HCT116 (cell line): ENCODE measurements at regions not wholly inside any gene's neighbourhood (a gene's known extent, or its start where the extent isn't known, plus 50 kb on each side); places are given as distances from the start of the nearest gene placed in this dataset.

Experiments
- ATAC-seq: fragments of 200-7000 bp; cut with Tn5 transposase; 2 replicates; pipeline ENCODE4 v1.9.1; 2020; ENCODE audit warnings: mild to moderate bottlenecking, moderate library complexity
- BruUV-seq: library from RNA; stranded (reverse); fragments of 400-500 nt; replicated peaks from 2 replicates; lab custom pipeline; 2021; lab: Mats Ljungman, UMichigan
- CTCF ChIA-PET: fragments of 300-600 bp; sonication (Branson Sonifier 250); formaldehyde crosslinking; loops from one replicate; lab custom pipeline; 2021; ENCODE audit warnings: antibody characterized with exemption; lab: Charles Lee
- POLR2A ChIA-PET: fragments of 300-600, 350-600 bp; sonication (Branson Sonifier 250); formaldehyde crosslinking; loops from one replicate; lab custom pipeline; 2021; ENCODE audit warnings: antibody characterized with exemption; lab: Charles Lee
- RAD21 ChIA-PET, 2 experiments: fragments of 300-600 bp; sonication (Branson Sonifier 250); formaldehyde crosslinking; loops; one replicate each; lab custom pipeline; 2023; ENCODE audit warnings: low total read pairs in 2 of 2; ENCODE audit not compliant: uncharacterized antibody in 2 of 2, unreplicated experiment in 2 of 2, low non-redundant PET in 1 of 2; lab: Charles Lee
- DNase-seq: peaks from one replicate; pipeline ENCODE4 v3.0.0-alpha.2; 2010; ENCODE audit warnings: low read depth, low spot score
- H2AFZ ChIP-seq: fragments of 200-600 bp; shearing (Covaris generic), sonication (generic); 2 replicates; pipeline ENCODE4 v1.6.1; 2017; ENCODE audit warnings: low read depth, mixed run types, mixed read lengths, antibody characterized with exemption, low read length; ENCODE audit not compliant: poor library complexity, severe bottlenecking
- H3K27ac ChIP-seq: 2 replicates; pipeline ENCODE4 v1.5.1; 2012; ENCODE audit warnings: low read depth, low read length
- H3K27me3 ChIP-seq: fragments of 200-600 bp; sonication (generic); 2 replicates; pipeline ENCODE4 v1.6.1; 2016; ENCODE audit warnings: mixed run types, low read length, mixed read lengths; ENCODE audit not compliant: insufficient read depth
- H3K36me3 ChIP-seq, 2 experiments: fragments of 200-500 bp in 1 of 2; fragments of 200-600 bp in 1 of 2; sonication (Bioruptor generic) in 1 of 2; sonication (generic) in 1 of 2; 2 replicates each; pipeline versions ENCODE4 v1.5.1 to v1.6.1; 2014 to 2016; ENCODE audit warnings: low read length in 2 of 2, inconsistent platforms in 1 of 2, mixed read lengths in 1 of 2, mixed run types in 1 of 2; ENCODE audit not compliant: insufficient read depth in 2 of 2, control insufficient read depth in 1 of 2
- H3K4me1 ChIP-seq, 2 experiments: fragments of 200-600 bp in 1 of 2; sonication (generic) in 1 of 2; 2 replicates each; pipeline versions ENCODE4 v1.5.1 to v1.6.1; 2012 to 2017; ENCODE audit warnings: low read length in 2 of 2, inconsistent platforms in 1 of 2, mild to moderate bottlenecking in 1 of 2, mixed read lengths in 1 of 2, mixed run types in 1 of 2, moderate library complexity in 1 of 2; ENCODE audit not compliant: insufficient read depth in 2 of 2, control insufficient read depth in 1 of 2
- H3K4me2 ChIP-seq: fragments of 200-600 bp; sonication (generic); 2 replicates; pipeline ENCODE4 v1.6.1; 2017; ENCODE audit warnings: mixed run types, low read length, mixed read lengths
- H3K4me3 ChIP-seq, 2 experiments: fragments of 200-600 bp in 1 of 2; sonication (generic) in 1 of 2; replicated peaks in 1 of 2; 2 replicates each; pipeline ENCODE4 v1.5.1; 2011 to 2016; ENCODE audit warnings: low read length in 2 of 2, control low read depth in 1 of 2, low read depth in 1 of 2, mild to moderate bottlenecking in 1 of 2, mixed read lengths in 1 of 2, mixed run types in 1 of 2
- H3K79me2 ChIP-seq: fragments of 200-600 bp; sonication (generic); 2 replicates; pipeline ENCODE4 v1.6.1; 2017; ENCODE audit warnings: mild to moderate bottlenecking, mixed run types, low read length, moderate library complexity, mixed read lengths; ENCODE audit not compliant: insufficient read depth
- H3K9ac ChIP-seq: fragments of 200-600 bp; sonication (generic); 2 replicates; pipeline ENCODE4 v1.6.1; 2016; ENCODE audit warnings: low read length, mixed read lengths
- H3K9me2 ChIP-seq: fragments of 200-600 bp; sonication (generic), shearing (Covaris generic); 2 replicates; pipeline ENCODE4 v1.6.1; 2017; ENCODE audit warnings: mixed run types, mild to moderate bottlenecking, moderate library complexity; ENCODE audit not compliant: insufficient read depth
- H3K9me3 ChIP-seq, 2 experiments: fragments of 200-500 bp in 1 of 2; fragments of 200-600 bp in 1 of 2; sonication (Bioruptor generic) in 1 of 2; sonication (generic) in 1 of 2; 2 replicates each; pipeline ENCODE4 v1.6.1; 2014 to 2017; ENCODE audit warnings: low read length in 2 of 2, mixed read lengths in 2 of 2, inconsistent platforms in 1 of 2, low read depth in 1 of 2, mild to moderate bottlenecking in 1 of 2, mixed run types in 1 of 2, moderate library complexity in 1 of 2; ENCODE audit not compliant: control insufficient read depth in 1 of 2, insufficient read depth in 1 of 2
- H4K20me1 ChIP-seq: fragments of 200-600 bp; sonication (generic), shearing (Covaris generic); 2 replicates; pipeline ENCODE4 v1.6.1; 2017; ENCODE audit warnings: mixed run types, mild to moderate bottlenecking, moderate library complexity; ENCODE audit not compliant: insufficient read depth
- CEBPB ChIP-seq: IDR thresholded peaks from 2 replicates; pipeline ENCODE4 v1.6.1; 2012; ENCODE audit warnings: low read depth
- MAX ChIP-seq: IDR thresholded peaks from 2 replicates; pipeline ENCODE4 v1.6.1; 2012
- POLR2A ChIP-seq: IDR thresholded peaks from 2 replicates; pipeline ENCODE4 v1.7.0; 2011; ENCODE audit warnings: borderline replicate concordance; ENCODE audit not compliant: insufficient read depth, insufficient read length; ENCODE audit errors: extremely low read depth
- RAD21 ChIP-seq: IDR thresholded peaks from 2 replicates; pipeline ENCODE4 v1.6.1; 2012; ENCODE audit warnings: low read depth, mild to moderate bottlenecking
- intact Hi-C: fragments of 100-400 bp; cut with micrococcal nuclease; formaldehyde crosslinking; loops from 2 replicates; pipeline ENCODE4 v1.10.0; 2022
- TF ChIP-seq, protein P1 (sequence below), 3 experiments: fragments of 200-600 bp in 1 of 3; sonication (generic) in 1 of 3; IDR thresholded peaks in 2 of 3; conservative IDR thresholded peaks in 1 of 3; 2 replicates each; pipeline ENCODE4 v1.5.1; 2012 to 2017; ENCODE audit warnings: low read depth in 2 of 3, low read length in 2 of 3, antibody characterized with exemption in 1 of 3, borderline replicate concordance in 1 of 3, control low read depth in 1 of 3, mild to moderate bottlenecking in 1 of 3, mixed read lengths in 1 of 3, mixed run types in 1 of 3, moderate library complexity in 1 of 3; ENCODE audit not compliant: insufficient read depth in 1 of 3
- TF ChIP-seq, protein P2 (sequence below): IDR thresholded peaks from 2 replicates; pipeline ENCODE4 v1.6.1; 2012

DNA sequence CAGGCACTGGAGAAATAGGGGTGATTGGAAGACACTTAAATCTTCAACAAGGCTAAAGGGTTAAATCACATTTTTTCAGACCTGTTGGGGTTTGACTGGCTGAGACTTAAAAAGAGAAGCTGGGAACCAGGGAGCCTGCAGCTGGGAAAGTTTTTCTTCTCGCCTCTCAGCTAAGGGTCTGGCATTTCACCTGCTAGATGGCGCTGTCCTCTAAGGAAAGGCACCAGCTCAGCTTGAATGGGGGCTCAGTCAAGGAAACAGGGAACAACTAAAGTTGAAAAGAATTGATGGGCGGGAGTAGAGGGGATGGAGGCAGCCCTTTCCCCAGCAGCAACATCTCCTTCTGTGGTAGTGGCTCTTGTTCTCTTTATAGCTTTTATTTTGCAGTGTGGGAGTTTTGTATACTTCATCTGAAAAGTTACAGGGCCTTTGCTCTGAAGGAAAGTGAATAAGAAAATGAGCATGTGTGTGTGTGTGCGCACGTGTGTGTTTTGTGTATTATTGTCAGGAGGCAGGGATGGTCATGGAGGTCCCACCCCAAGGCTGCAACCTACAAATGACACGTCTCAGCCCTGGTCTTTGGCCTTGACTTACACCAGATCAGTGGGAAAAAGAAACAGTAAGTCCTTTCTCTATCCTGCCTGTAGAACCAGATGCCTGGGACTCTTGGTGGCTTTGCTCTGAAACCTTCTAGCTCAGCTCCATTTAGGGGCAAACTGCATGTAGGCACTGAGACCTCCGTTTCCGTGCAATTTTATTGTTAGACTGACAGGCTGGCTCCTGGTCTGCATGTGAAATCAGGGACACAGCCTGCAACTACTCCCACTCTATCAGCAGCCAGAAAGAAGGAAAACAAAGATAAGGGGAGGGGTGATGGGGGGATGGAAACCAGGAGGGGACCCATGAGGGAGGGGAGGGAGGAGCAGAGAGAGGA, 316.2 kb upstream of the CLINT1 start:
- Histone ChIP-seq H3K27me3 (peaks cover 53% of the 10 kb centered on the region; the same call in 1 of the 2 replicates), H3K79me2 (no peaks in the 10 kb centered on the region), H3K4me1 (no peaks in the 10 kb centered on the region), H3K4me3 (no peak overlapping the region), H3K4me2 (no peak overlapping the region), H3K9ac (no peak overlapping the region), H4K20me1 (no peaks in the 10 kb centered on the region), H3K9me2 (no peaks in the 10 kb centered on the region), H3K36me3 (no peaks in the 10 kb centered on the region), H2AFZ (no peak overlapping the region), H3K27ac (no peak overlapping the region), H3K9me3 (no peaks in the 10 kb centered on the region)
- ChIA-PET POLR2A (no interaction called here), RAD21 (interaction anchor here (0.8 to 1.2 kb wide), 4 partner anchors 53 to 932 kb away, joined by 3 to 7 read pairs (median 4); no protein-coding TSS in a partner anchor), CTCF (interaction anchor here (0.6 to 1.8 kb wide), 13 partner anchors 14 to 957 kb away, joined by 3 to 27 read pairs (median 4); no protein-coding TSS in a partner anchor)
- peak; percentile 93 for ATAC-seq
- TF ChIP-seq, protein P1, sequence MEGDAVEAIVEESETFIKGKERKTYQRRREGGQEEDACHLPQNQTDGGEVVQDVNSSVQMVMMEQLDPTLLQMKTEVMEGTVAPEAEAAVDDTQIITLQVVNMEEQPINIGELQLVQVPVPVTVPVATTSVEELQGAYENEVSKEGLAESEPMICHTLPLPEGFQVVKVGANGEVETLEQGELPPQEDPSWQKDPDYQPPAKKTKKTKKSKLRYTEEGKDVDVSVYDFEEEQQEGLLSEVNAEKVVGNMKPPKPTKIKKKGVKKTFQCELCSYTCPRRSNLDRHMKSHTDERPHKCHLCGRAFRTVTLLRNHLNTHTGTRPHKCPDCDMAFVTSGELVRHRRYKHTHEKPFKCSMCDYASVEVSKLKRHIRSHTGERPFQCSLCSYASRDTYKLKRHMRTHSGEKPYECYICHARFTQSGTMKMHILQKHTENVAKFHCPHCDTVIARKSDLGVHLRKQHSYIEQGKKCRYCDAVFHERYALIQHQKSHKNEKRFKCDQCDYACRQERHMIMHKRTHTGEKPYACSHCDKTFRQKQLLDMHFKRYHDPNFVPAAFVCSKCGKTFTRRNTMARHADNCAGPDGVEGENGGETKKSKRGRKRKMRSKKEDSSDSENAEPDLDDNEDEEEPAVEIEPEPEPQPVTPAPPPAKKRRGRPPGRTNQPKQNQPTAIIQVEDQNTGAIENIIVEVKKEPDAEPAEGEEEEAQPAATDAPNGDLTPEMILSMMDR (IDR thresholded peaks at IDR 0.05 in 2 of 3, conservative IDR thresholded peaks at IDR 0.05 in 1 of 3; ENCODE audit: borderline replicate concordance in 1 of 3, insufficient read depth in 1 of 3, low read depth in 2 of 3, low read length in 2 of 3): peak; percentile 58 to 87 (median 77)
- TF ChIP-seq POLR2A (no peak), RAD21 (peak; percentile 88)
- BruUV-seq: no TSS peak
- intact Hi-C loops: loop anchor here (1.0 to 2.0 kb wide), 4 partner anchors 520 to 958 kb away; no protein-coding TSS in a partner anchor
- DNase-seq: peak; percentile 24

DNA sequence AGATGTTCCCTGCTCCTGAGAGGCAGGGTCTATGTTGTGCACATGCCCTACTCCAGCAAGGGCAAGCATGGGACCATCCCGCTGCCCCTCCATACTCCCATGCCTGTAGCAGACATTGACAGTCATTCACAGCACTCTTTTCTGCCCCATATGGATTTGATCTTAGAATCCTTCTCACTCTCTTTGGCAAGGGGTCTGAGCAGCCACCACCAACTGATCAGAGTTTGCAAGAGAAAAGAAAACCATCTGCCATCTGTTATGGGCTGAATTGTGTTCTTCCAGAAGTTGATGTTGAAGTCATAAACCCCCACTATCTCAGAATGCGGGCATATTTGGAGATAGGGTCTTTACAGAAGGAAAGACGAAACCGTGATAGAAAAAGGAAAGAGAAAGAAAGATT, 315.1 kb upstream of the CLINT1 start:
- ATAC-seq (no peak), DNase-seq (no peak)
- TF ChIP-seq MAX (no peak), CEBPB (no peak), RAD21 (no peak)
- TF ChIP-seq, protein P2, sequence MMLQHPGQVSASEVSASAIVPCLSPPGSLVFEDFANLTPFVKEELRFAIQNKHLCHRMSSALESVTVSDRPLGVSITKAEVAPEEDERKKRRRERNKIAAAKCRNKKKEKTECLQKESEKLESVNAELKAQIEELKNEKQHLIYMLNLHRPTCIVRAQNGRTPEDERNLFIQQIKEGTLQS: no peak
- TF ChIP-seq, protein P1 (IDR thresholded peaks at IDR 0.05 in 2 of 3, conservative IDR thresholded peaks at IDR 0.05 in 1 of 3; ENCODE audit: borderline replicate concordance in 1 of 3, insufficient read depth in 1 of 3, low read depth in 2 of 3, low read length in 2 of 3): no peak
- no peak overlapping the region for H3K4me2 ChIP-seq
- POLR2A ChIA-PET: no interaction called here
- H3K4me3 ChIP-seq: no peak overlapping the region
- intact Hi-C loops: loop anchor here (2.0 kb wide), 2 partner anchors 599 to 959 kb away; no protein-coding TSS in a partner anchor
- H4K20me1 ChIP-seq: no peaks in the 10 kb centered on the region
- CTCF ChIA-PET: interaction anchor here (1.3 to 1.8 kb wide), 4 partner anchors 357 to 959 kb away, joined by 4 to 27 read pairs (median 10); no protein-coding TSS in a partner anchor
- H3K27ac ChIP-seq: no peak overlapping the region
- H3K4me1 ChIP-seq: no peaks in the 10 kb centered on the region
- H3K9me2 ChIP-seq: no peaks in the 10 kb centered on the region
- H3K9ac ChIP-seq: no peak overlapping the region
- H3K27me3 ChIP-seq: peaks cover 49% of the 10 kb centered on the region; the same call in 1 of the 2 replicates
- H3K79me2 ChIP-seq: no peaks in the 10 kb centered on the region
- RAD21 ChIA-PET: interaction anchor here in 1 of 2 experiments (1.2 kb wide), 2 partner anchors 99 to 933 kb away, joined by 3 to 7 read pairs; no protein-coding TSS in a partner anchor
- H3K36me3 ChIP-seq: no peaks in the 10 kb centered on the region
- BruUV-seq: no TSS peak
- H2AFZ ChIP-seq: no peak overlapping the region
- H3K9me3 ChIP-seq: no peaks in the 10 kb centered on the region
